Uterus (tissue), 3 donors: ENCODE measurements at regions not wholly inside any gene's neighbourhood (a gene's known extent, or its start where the extent isn't known, plus 50 kb on each side); places are given as distances from the start of the nearest gene placed in this dataset.

Experiments used
- DNase-seq, 2 donors: peaks; one replicate each; pipeline ENCODE4 v3.0.0-alpha.2; 2019 to 2020
- H3K27ac ChIP-seq, 2 donors: fragments of 200-600 bp; sonication (generic); 1 replicate in 1 of 2; 2 replicates in 1 of 2; pipeline ENCODE4 v1.5.1; 2016 to 2018
- H3K27me3 ChIP-seq, 2 donors: fragments of 200-600 bp; sonication (generic); one replicate each; pipeline ENCODE4 v1.5.1; 2018 to 2019; ENCODE audit warnings: control low read depth in 1 of 2
- H3K36me3 ChIP-seq, 2 donors: fragments of 200-600 bp; sonication (generic); one replicate each; pipeline ENCODE4 v1.5.1; 2019; ENCODE audit warnings: control low read depth in 1 of 2
- H3K4me1 ChIP-seq, 2 donors: fragments of 200-600 bp; sonication (generic); one replicate each; pipeline ENCODE4 v1.5.1; 2018 to 2019; ENCODE audit warnings: control low read depth in 1 of 2
- H3K4me3 ChIP-seq, 2 donors: fragments of 200-600 bp; sonication (generic); 1 replicate in 1 of 2; 2 replicates in 1 of 2; pipeline ENCODE4 v1.5.1; 2018 to 2019; ENCODE audit warnings: mild to moderate bottlenecking in 1 of 2
- H3K9me3 ChIP-seq, 2 donors: fragments of 200-600 bp; sonication (generic); one replicate each; pipeline ENCODE4 v1.5.1; 2019; ENCODE audit warnings: control low read depth in 1 of 2
- CTCF ChIP-seq, 4 experiments: fragments of 200-600 bp in 2 of 4; fragments of 450-650 bp in 2 of 4; sonication (generic) in 2 of 4; IDR thresholded peaks; one replicate each; pipeline ENCODE4 v1.5.1; 2016 to 2019; ENCODE audit warnings: antibody characterized with exemption in 4 of 4, mild to moderate bottlenecking in 2 of 4, moderate library complexity in 1 of 4
- POLR2A ChIP-seq, 2 donors: fragments of 450-650 bp; IDR thresholded peaks; one replicate each; pipeline ENCODE4 v1.6.1; 2016; ENCODE audit warnings: antibody characterized with exemption in 2 of 2, mild to moderate bottlenecking in 1 of 2, moderate library complexity in 1 of 2
- intact Hi-C: fragments of 100-400 bp; cut with DNase I; formaldehyde crosslinking; loops from one replicate; pipeline ENCODE4 v1.15.1; 2023; ENCODE audit warnings: low total_unique reads
- donor health status: DM: yes; HTN: yes; CAD: no.

DNA sequence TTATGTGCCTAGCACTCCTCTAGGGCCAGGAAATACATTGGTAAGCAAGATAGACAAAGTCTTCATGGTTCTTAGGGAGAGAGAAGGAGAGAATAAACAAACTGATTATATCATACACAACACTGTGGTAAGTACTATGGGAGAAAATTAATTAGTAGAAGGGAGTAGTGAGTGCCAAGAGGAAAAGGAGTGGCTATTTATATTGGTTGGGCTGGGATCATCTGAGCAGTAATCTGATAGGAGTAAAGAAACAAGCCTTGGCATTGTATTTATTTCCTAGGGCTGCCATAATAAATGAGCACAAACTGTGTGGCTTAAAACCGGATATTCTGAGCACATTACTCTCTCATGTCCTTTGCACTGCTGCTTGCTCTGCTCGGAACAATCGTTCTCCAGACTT is 158.1 kb upstream of the PHF14 start:
- Histone ChIP-seq H3K9me3 (no peaks in the 10 kb centered on the region), H3K4me3 (no peak overlapping the region), H3K27me3 (no peaks in the 10 kb centered on the region), H3K27ac (no peak overlapping the region), H3K36me3 (no peaks in the 10 kb centered on the region), H3K4me1 (no peaks in the 10 kb centered on the region)
- DNase-seq = no peak
- TF ChIP-seq POLR2A (IDR thresholded peaks at IDR 0.05) (no peak), CTCF (IDR thresholded peaks at IDR 0.05) (no peak)
- intact Hi-C loops = no loop called here

GRCh38 chr7:10821156-10821555 is 152.5 kb upstream of the PHF14 start:
- no peaks in the 10 kb centered on the region for H3K4me1 ChIP-seq
- no peak for DNase-seq
- H3K27ac ChIP-seq = no peak overlapping the region
- no peak overlapping the region for H3K4me3 ChIP-seq
- intact Hi-C loops = no loop called here
- H3K36me3 ChIP-seq = no peaks in the 10 kb centered on the region
- no peaks in the 10 kb centered on the region for H3K27me3 ChIP-seq
- H3K9me3 ChIP-seq = no peaks in the 10 kb centered on the region
- TF ChIP-seq CTCF (IDR thresholded peaks at IDR 0.05) (no peak), POLR2A (IDR thresholded peaks at IDR 0.05) (no peak)

- H3K9me3 ChIP-seq = no peaks in the 10 kb centered on the region
- intact Hi-C loops = no loop called here
- H3K36me3 ChIP-seq = no peaks in the 10 kb centered on the region
- no peaks in the 10 kb centered on the region for H3K4me1 ChIP-seq
- DNase-seq = no peak
- H3K27ac ChIP-seq = no peak overlapping the region
- TF ChIP-seq CTCF (IDR thresholded peaks at IDR 0.05) = no peak
- no peaks in the 10 kb centered on the region for H3K27me3 ChIP-seq
- no peak overlapping the region for H3K4me3 ChIP-seq
These were observed 149.5 kb upstream of the PHF14 start for GRCh38 chr7:10824154-10824553.

DNA sequence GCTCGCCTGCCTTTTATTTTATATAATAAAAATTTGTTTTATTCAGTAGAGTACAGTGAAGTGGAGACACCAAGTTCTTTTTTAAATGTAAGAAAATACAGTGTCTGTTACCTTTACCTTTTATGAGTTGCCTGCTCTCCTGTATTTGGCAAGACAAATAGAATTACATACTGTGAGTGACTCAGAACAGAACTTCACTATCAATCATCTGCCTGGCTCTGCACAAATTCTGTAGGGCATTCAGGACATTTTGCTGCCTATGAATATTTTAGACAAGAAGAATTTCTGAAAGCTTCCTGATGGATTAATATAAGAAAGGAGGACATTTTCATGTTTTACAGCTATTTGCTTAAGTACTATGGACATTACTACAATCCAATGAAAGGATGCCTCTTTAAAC is 135.4 kb upstream of the PHF14 start:
- intact Hi-C loops = no loop called here
- DNase-seq = no peak
- Histone ChIP-seq H3K36me3 (no peaks in the 10 kb centered on the region), H3K9me3 (no peaks in the 10 kb centered on the region), H3K27me3 (no peaks in the 10 kb centered on the region), H3K4me1 (no peaks in the 10 kb centered on the region), H3K27ac (no peak overlapping the region), H3K4me3 (no peak overlapping the region)
- no peak for TF ChIP-seq POLR2A (IDR thresholded peaks at IDR 0.05)
- TF ChIP-seq CTCF (IDR thresholded peaks at IDR 0.05) = no peak

DNA sequence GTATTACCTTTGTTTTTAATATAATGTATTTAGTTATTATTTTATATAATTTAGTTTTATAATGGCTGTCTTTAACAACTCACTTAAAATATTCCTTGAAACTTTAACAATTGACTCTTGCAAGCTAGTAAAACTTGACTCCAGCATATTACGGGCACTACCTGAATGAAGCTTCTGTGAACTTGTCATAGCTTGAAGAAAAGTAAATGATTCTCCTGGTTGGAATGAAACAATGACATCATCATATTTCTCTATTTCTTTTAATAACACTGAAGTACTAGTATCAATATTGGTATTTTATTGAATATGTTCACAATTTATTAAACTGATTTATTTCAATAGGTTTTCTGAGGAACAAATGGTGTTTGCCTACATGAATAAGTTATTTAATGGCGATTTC is 128.4 kb upstream of the PHF14 start:
- no peak for TF ChIP-seq POLR2A (IDR thresholded peaks at IDR 0.05)
- TF ChIP-seq CTCF (IDR thresholded peaks at IDR 0.05) = no peak
- H3K9me3 ChIP-seq = no peaks in the 10 kb centered on the region
- no peaks in the 10 kb centered on the region for H3K36me3 ChIP-seq
- DNase-seq = no peak
- H3K4me1 ChIP-seq = no peaks in the 10 kb centered on the region
- no peak overlapping the region for H3K27ac ChIP-seq
- H3K27me3 ChIP-seq = no peaks in the 10 kb centered on the region
- H3K4me3 ChIP-seq = no peak overlapping the region
- intact Hi-C loops = no loop called here
